ENCODE measurements at regions not wholly inside any gene's neighbourhood (a gene's known extent, or its start where the extent isn't known, plus 50 kb on each side); places are given as distances from the start of the nearest gene placed in this dataset.
A peak's percentile ranks its signal among the peaks of the same experiment; 100 is the strongest.

DNA sequence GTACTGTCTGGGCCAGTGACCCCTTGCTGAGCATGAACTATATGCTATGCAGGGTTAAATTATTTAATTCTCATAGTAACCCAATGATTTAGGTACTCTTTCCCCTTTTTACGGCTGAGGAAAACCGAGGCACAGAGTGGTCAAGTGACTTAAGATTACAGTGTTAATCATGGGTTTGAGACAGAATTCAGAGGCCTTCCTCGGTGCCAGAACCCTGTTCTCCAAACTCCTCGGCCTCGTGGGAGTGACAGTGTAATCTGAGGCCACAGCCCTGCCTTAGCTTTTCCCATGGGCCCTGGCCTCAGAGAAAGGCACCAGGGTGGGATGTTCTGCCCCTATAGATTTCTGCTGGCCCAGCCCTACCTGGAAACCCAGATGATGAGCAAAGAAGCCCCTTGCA lies 86.4 kb upstream of the ZNF648 start:
- Histone ChIP-seq H3K27me3 (ENCODE audit: control insufficient read depth in 1 of 2, insufficient read depth in 2 of 2, low read length in 2 of 2) (no peaks in the 10 kb centered on the region), H3K4me1 (ENCODE audit: control insufficient read depth in 1 of 2, insufficient read depth in 2 of 2, low read length in 2 of 2) (peaks cover 18 to 25% of the 10 kb centered on the region in 2 donors), H3K36me3 (ENCODE audit: control insufficient read depth in 1 of 2, insufficient read depth in 2 of 2, low read length in 2 of 2) (no peaks in the 10 kb centered on the region), H3K9ac (ENCODE audit: low read depth in 1 of 2, low read length in 2 of 2) (no peak overlapping the region), H3K4me3 (ENCODE audit: low read depth in 1 of 2, low read length in 2 of 2) (no peak overlapping the region), H3K9me3 (ENCODE audit: control insufficient read depth in 1 of 2, low read length in 2 of 2) (no peaks in the 10 kb centered on the region), H3K27ac (ENCODE audit: low read depth, low read length) (peak overlapping the region; percentile 39)

DNA sequence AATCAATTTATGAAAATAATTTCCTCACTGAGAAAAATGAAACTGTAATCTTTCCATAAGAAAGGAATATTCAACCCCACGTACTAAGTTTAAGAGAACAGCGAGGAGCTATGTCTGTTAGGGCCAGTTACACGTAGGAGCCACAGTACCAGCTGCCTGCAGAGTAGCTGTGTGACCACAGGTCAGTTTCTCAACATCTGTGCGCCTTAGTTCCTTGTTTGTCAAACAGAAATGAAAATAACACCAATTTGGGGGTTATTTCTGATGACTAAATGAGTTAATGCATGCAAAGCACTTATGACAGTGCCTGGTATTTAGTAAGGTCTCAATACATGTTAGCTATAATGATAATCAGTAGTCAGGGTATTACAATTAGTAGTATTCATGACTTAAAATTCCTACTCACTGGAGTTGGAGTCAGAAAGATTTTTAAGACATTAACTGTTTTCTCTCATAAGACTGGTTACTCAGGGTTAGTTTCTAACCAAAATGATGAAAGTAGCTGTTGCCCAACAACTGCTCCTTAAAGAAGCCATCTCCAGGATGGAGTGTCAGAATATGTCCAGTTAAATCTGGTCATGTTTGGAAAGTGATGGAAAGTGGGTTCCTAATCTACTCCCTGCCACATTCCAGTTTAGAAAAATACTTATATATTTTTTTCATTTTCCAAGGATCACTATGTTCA lies 85.8 kb upstream of the ZNF648 start:
- Histone ChIP-seq H3K27ac (ENCODE audit: low read depth, low read length) (no peak overlapping the region), H3K27me3 (ENCODE audit: control insufficient read depth in 1 of 2, insufficient read depth in 2 of 2, low read length in 2 of 2) (no peaks in the 10 kb centered on the region), H3K4me1 (ENCODE audit: control insufficient read depth in 1 of 2, insufficient read depth in 2 of 2, low read length in 2 of 2) (peaks cover 18 to 26% of the 10 kb centered on the region in 2 donors), H3K9me3 (ENCODE audit: control insufficient read depth in 1 of 2, low read length in 2 of 2) (no peaks in the 10 kb centered on the region), H3K36me3 (ENCODE audit: control insufficient read depth in 1 of 2, insufficient read depth in 2 of 2, low read length in 2 of 2) (no peaks in the 10 kb centered on the region), H3K9ac (ENCODE audit: low read depth in 1 of 2, low read length in 2 of 2) (no peak overlapping the region), H3K4me3 (ENCODE audit: low read depth in 1 of 2, low read length in 2 of 2) (no peak overlapping the region)

DNA sequence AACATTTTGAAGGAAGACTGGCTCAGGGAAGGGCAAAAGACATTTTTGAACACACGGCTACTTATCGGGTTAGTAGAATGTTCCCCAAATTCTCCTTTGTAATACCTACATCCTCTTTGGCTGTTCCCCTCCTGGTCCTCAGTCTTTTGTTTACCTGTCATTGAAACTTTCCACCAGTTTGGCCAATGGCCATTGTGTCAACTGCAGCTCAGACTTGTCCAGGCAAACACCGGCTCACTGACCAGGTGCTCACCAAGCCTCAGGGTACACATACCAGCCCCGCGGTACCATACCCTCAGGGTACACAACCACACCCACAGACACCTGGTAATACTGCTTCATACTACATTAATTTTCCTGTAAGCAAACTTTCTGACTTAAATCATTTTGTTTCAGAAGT lies 84.8 kb upstream of the ZNF648 start:
- H3K27ac ChIP-seq (ENCODE audit: low read depth, low read length) = no peak overlapping the region

DNA sequence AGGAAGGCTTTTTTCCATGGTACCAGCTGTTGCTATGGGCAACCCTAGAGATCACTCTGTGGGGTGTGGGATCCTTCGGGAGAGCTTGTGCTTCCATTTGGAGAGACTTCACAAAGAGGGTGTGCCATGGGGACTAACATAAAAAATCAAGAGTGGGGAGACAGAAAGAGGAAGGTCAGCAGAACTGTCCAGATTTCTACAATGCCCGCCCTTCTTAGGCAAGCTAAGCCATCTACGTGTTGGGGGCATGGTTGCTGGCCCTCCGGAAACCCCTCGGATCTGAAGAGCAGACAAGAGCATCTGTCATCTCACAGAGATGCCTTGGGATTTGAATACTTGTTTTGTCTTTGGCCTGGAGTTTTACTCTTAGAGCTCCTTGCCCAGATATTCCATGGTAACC lies 83.9 kb upstream of the ZNF648 start:
- Histone ChIP-seq H3K4me3 (ENCODE audit: low read depth in 1 of 2, low read length in 2 of 2) (no peak overlapping the region), H3K4me1 (ENCODE audit: control insufficient read depth in 1 of 2, insufficient read depth in 2 of 2, low read length in 2 of 2) (peaks cover 18 to 26% of the 10 kb centered on the region in 2 donors)

More for the DNA sequence above, 84.8 kb upstream of the ZNF648 start:
- Histone ChIP-seq H3K27me3 (ENCODE audit: control insufficient read depth in 1 of 2, insufficient read depth in 2 of 2, low read length in 2 of 2) (no peaks in the 10 kb centered on the region), H3K4me3 (ENCODE audit: low read depth in 1 of 2, low read length in 2 of 2) (no peak overlapping the region), H3K9ac (ENCODE audit: low read depth in 1 of 2, low read length in 2 of 2) (no peak overlapping the region), H3K4me1 (ENCODE audit: control insufficient read depth in 1 of 2, insufficient read depth in 2 of 2, low read length in 2 of 2) (peaks cover 18 to 26% of the 10 kb centered on the region in 2 donors), H3K36me3 (ENCODE audit: control insufficient read depth in 1 of 2, insufficient read depth in 2 of 2, low read length in 2 of 2) (no peaks in the 10 kb centered on the region), H3K9me3 (ENCODE audit: control insufficient read depth in 1 of 2, low read length in 2 of 2) (no peaks in the 10 kb centered on the region)

DNA sequence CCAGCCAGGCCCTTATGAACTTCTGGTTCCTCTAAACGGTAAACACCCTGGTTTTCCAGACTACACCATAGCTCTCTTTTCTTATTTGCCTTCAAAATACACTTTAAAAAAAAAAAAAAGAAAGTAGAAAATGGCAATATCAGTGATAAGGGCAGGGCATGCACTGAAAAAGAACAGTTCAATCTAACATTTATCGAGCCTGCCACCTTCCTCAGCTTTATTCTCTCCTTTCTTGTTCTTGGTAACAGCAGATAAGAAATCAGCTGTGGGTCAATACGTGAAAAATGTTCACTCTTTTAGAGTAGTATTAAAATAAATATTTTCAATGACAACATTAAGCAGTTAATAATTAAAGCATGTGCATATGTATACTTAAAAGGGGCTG lies 83.1 kb upstream of the ZNF648 start:
- Histone ChIP-seq H3K4me1 (ENCODE audit: control insufficient read depth in 1 of 2, insufficient read depth in 2 of 2, low read length in 2 of 2) (peaks cover 18 to 26% of the 10 kb centered on the region in 2 donors), H3K27ac (ENCODE audit: low read depth, low read length) (peak overlapping the region; percentile 80), H3K36me3 (ENCODE audit: control insufficient read depth in 1 of 2, insufficient read depth in 2 of 2, low read length in 2 of 2) (no peaks in the 10 kb centered on the region), H3K27me3 (ENCODE audit: control insufficient read depth in 1 of 2, insufficient read depth in 2 of 2, low read length in 2 of 2) (no peaks in the 10 kb centered on the region), H3K9me3 (ENCODE audit: control insufficient read depth in 1 of 2, low read length in 2 of 2) (no peaks in the 10 kb centered on the region), H3K9ac (ENCODE audit: low read depth in 1 of 2, low read length in 2 of 2) (no peak overlapping the region), H3K4me3 (ENCODE audit: low read depth in 1 of 2, low read length in 2 of 2) (no peak overlapping the region)

More for the DNA sequence above, 83.9 kb upstream of the ZNF648 start:
- peak overlapping the region in 1 of 2 donors; percentile 24 for H3K9ac ChIP-seq (ENCODE audit: low read depth in 1 of 2, low read length in 2 of 2)
- H3K27me3 ChIP-seq (ENCODE audit: control insufficient read depth in 1 of 2, insufficient read depth in 2 of 2, low read length in 2 of 2) = no peaks in the 10 kb centered on the region
- no peaks in the 10 kb centered on the region for H3K9me3 ChIP-seq (ENCODE audit: control insufficient read depth in 1 of 2, low read length in 2 of 2)
- H3K36me3 ChIP-seq (ENCODE audit: control insufficient read depth in 1 of 2, insufficient read depth in 2 of 2, low read length in 2 of 2) = no peaks in the 10 kb centered on the region
- peak overlapping the region; percentile 46 for H3K27ac ChIP-seq (ENCODE audit: low read depth, low read length)

DNA sequence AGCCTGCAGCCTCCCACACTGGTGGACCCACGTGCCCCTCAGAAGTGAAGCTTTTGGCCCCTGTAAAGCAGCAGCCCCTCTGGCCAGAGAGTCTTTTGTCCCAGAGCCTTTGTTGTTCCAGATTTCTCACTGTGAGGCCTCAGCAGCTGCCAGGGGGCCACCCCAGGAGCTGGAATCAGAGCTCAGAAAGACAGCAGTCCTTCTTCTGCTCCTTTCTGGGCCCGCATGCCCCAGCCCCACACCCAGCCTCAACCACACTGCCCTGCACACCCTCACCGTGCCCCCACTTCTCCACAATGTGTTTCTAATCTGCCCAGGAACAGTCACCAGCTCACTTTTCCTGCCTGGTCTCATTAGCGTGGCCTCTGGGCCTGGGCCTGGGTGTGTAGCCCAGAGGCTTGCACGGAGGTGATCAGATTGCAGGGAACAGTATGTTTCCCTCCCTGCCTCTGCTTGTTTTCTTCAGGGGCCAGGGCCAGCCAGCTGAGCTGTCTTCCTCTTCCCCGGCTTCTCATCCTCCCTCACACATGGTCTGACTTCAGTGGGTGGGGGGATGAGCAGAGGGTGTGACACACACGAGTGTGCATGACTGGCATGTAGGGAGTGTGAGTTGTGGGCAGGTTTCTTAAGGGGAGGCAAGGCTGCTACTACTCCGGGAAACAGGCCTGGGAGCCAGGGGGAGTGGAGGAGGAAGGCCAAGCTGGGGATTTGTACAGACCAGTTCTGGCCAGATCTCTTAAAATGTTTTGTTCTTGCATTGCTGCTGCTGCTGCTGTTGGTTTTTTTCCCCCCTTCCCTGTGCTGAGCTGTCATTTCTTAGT lies 82.5 kb upstream of the ZNF648 start:
- no peaks in the 10 kb centered on the region for H3K27me3 ChIP-seq (ENCODE audit: control insufficient read depth in 1 of 2, insufficient read depth in 2 of 2, low read length in 2 of 2)
- peaks cover 18 to 26% of the 10 kb centered on the region in 2 donors for H3K4me1 ChIP-seq (ENCODE audit: control insufficient read depth in 1 of 2, insufficient read depth in 2 of 2, low read length in 2 of 2)
- H3K9ac ChIP-seq (ENCODE audit: low read depth in 1 of 2, low read length in 2 of 2) = peak overlapping the region; percentile 9 to 39
- peak overlapping the region; percentile 80 for H3K27ac ChIP-seq (ENCODE audit: low read depth, low read length)
- H3K9me3 ChIP-seq (ENCODE audit: control insufficient read depth in 1 of 2, low read length in 2 of 2) = no peaks in the 10 kb centered on the region
- no peaks in the 10 kb centered on the region for H3K36me3 ChIP-seq (ENCODE audit: control insufficient read depth in 1 of 2, insufficient read depth in 2 of 2, low read length in 2 of 2)
- H3K4me3 ChIP-seq (ENCODE audit: low read depth in 1 of 2, low read length in 2 of 2) = no peak overlapping the region

DNA sequence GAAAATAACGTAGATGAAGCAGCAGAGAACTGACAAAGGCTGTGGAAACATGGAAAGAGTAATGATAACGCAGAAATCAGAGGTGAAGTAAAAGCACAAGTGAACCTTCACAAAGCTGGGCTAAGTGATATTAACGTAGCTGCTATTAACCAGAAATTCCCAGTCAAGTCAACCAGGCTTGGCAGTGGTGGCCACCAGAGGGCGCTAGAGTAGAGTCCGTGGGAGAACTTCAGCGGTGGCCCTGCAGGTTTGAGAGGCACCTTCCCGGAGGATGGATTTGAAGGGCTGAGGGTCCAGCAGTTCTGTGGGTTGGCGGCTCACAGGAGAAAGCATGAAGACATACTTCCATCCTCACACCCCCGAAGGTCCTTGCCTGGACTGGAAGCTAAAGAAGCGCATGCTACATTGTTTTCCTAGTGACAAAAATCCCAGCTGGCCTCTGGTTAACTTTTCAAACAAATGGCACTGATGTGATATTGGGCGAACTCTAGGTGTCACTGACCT lies 81.7 kb upstream of the ZNF648 start:
- Histone ChIP-seq H3K9ac (ENCODE audit: low read depth in 1 of 2, low read length in 2 of 2) (peak overlapping the region in 1 of 2 donors; percentile 8), H3K27me3 (ENCODE audit: control insufficient read depth in 1 of 2, insufficient read depth in 2 of 2, low read length in 2 of 2) (no peaks in the 10 kb centered on the region), H3K27ac (ENCODE audit: low read depth, low read length) (no peak overlapping the region), H3K4me3 (ENCODE audit: low read depth in 1 of 2, low read length in 2 of 2) (no peak overlapping the region), H3K4me1 (ENCODE audit: control insufficient read depth in 1 of 2, insufficient read depth in 2 of 2, low read length in 2 of 2) (peaks cover 18 to 26% of the 10 kb centered on the region in 2 donors), H3K36me3 (ENCODE audit: control insufficient read depth in 1 of 2, insufficient read depth in 2 of 2, low read length in 2 of 2) (no peaks in the 10 kb centered on the region), H3K9me3 (ENCODE audit: control insufficient read depth in 1 of 2, low read length in 2 of 2) (no peaks in the 10 kb centered on the region)

DNA sequence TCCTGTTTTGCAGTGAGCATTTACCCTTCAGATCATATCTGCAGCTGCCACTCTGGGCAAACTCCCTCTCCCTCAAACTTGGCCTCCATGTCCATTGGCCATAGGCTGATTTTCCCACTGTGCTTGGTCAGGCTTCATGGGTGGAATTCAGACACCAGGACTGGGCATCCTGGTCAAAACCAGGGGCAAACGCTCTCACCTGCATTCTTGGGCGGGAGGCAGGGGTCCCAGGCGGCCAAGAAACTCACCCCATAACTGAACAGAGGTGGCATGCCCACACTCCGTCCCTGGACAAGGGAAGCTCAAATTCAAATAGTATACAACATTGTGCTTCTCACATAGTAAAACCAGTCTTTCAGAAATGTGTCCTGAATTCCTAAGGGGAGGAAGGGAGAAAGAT lies 81.1 kb upstream of the ZNF648 start:
- no peaks in the 10 kb centered on the region for H3K36me3 ChIP-seq (ENCODE audit: control insufficient read depth in 1 of 2, insufficient read depth in 2 of 2, low read length in 2 of 2)
- no peaks in the 10 kb centered on the region for H3K27me3 ChIP-seq (ENCODE audit: control insufficient read depth in 1 of 2, insufficient read depth in 2 of 2, low read length in 2 of 2)
- H3K9ac ChIP-seq (ENCODE audit: low read depth in 1 of 2, low read length in 2 of 2) = no peak overlapping the region
- peaks cover 18 to 26% of the 10 kb centered on the region in 2 donors for H3K4me1 ChIP-seq (ENCODE audit: control insufficient read depth in 1 of 2, insufficient read depth in 2 of 2, low read length in 2 of 2)
- H3K27ac ChIP-seq (ENCODE audit: low read depth, low read length) = no peak overlapping the region
- no peak overlapping the region for H3K4me3 ChIP-seq (ENCODE audit: low read depth in 1 of 2, low read length in 2 of 2)
- no peaks in the 10 kb centered on the region for H3K9me3 ChIP-seq (ENCODE audit: control insufficient read depth in 1 of 2, low read length in 2 of 2)

DNA sequence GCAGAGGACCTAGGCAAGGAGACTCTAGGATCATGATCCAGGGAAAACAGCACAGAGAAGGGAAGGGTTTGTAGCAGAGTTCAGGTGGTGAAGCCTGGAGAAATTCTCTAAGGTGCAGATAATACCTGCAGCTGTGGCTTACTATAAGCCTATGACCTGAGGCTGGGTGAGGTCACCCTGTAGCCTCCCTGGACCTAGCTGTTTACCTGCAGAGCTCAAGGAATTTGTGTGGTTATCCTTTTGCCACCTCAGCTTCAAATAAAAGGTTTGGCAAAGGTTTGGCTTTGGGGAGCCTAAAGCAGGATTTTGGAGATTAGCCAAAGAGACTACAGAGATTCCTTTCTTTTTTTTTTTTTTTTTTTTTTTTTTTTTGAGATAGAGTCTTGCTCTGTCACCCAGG lies 79.5 kb upstream of the ZNF648 start:
- Histone ChIP-seq H3K9me3 (ENCODE audit: control insufficient read depth in 1 of 2, low read length in 2 of 2) (no peaks in the 10 kb centered on the region), H3K4me1 (ENCODE audit: control insufficient read depth in 1 of 2, insufficient read depth in 2 of 2, low read length in 2 of 2) (peaks cover 18 to 26% of the 10 kb centered on the region in 2 donors), H3K4me3 (ENCODE audit: low read depth in 1 of 2, low read length in 2 of 2) (no peak overlapping the region), H3K27ac (ENCODE audit: low read depth, low read length) (no peak overlapping the region), H3K9ac (ENCODE audit: low read depth in 1 of 2, low read length in 2 of 2) (no peak overlapping the region), H3K36me3 (ENCODE audit: control insufficient read depth in 1 of 2, insufficient read depth in 2 of 2, low read length in 2 of 2) (no peaks in the 10 kb centered on the region), H3K27me3 (ENCODE audit: control insufficient read depth in 1 of 2, insufficient read depth in 2 of 2, low read length in 2 of 2) (no peaks in the 10 kb centered on the region)

DNA sequence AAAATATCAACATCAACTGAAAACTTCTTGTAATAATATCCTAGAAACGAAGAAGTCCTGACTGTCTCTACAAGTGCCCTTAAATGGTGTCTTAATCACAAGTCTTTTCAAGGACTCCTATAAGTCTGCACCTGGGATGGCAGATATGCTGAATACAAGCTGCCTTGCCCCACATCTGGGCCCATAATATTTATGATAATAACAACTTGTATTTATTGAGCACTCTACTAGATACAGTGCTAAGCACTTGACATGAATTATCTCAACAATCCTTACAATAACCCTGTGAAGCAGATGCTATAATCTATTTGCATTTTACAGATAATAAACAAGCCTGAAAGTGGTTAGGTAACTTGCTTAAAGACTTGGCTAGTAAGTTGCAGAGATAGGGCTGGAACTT lies 78.0 kb upstream of the ZNF648 start:
- Histone ChIP-seq H3K9ac (ENCODE audit: low read depth in 1 of 2, low read length in 2 of 2) (no peak overlapping the region), H3K9me3 (ENCODE audit: control insufficient read depth in 1 of 2, low read length in 2 of 2) (peaks cover 1 to 2% of the 10 kb centered on the region in 2 donors), H3K36me3 (ENCODE audit: control insufficient read depth in 1 of 2, insufficient read depth in 2 of 2, low read length in 2 of 2) (no peaks in the 10 kb centered on the region), H3K4me1 (ENCODE audit: control insufficient read depth in 1 of 2, insufficient read depth in 2 of 2, low read length in 2 of 2) (peaks cover 11 to 16% of the 10 kb centered on the region in 2 donors), H3K4me3 (ENCODE audit: low read depth in 1 of 2, low read length in 2 of 2) (no peak overlapping the region), H3K27me3 (ENCODE audit: control insufficient read depth in 1 of 2, insufficient read depth in 2 of 2, low read length in 2 of 2) (no peaks in the 10 kb centered on the region), H3K27ac (ENCODE audit: low read depth, low read length) (no peak overlapping the region)
